GM23248 (cell line): ENCODE measurements at regions not wholly inside any gene's neighbourhood (a gene's known extent, or its start where the extent isn't known, plus 50 kb on each side); places are given as distances from the start of the nearest gene placed in this dataset.

Experiments
- EZH2 ChIP-seq: fragments of 200-600 bp; sonication (generic); IDR thresholded peaks from 2 replicates; pipeline ENCODE4 v1.6.1; 2018; ENCODE audit warnings: antibody characterized with exemption, mild to moderate bottlenecking; ENCODE audit not compliant: insufficient read depth, poor library complexity, severe bottlenecking
- EZH2phosphoT487 ChIP-seq: fragments of 200-600 bp; sonication (generic); IDR thresholded peaks from 2 replicates; pipeline ENCODE4 v1.6.1; 2018; ENCODE audit warnings: antibody characterized with exemption, moderate library complexity, mild to moderate bottlenecking, low read depth; ENCODE audit not compliant: insufficient read depth

GRCh38 chr10:31268444-31269303, 50.3 kb upstream of the ZEB1 start:
- TF ChIP-seq EZH2 = no peak
- TF ChIP-seq EZH2phosphoT487 = no peak
